ENCODE measurements at regions not wholly inside any gene's neighbourhood (a gene's known extent, or its start where the extent isn't known, plus 50 kb on each side); places are given as distances from the start of the nearest gene placed in this dataset.

GRCh38 chr22:48756146-48757111, 1071.2 kb downstream of the BRD1 start:
- Histone ChIP-seq H3K27me3 (ENCODE audit: insufficient read depth, poor library complexity, severe bottlenecking) (no peaks in the 10 kb centered on the region), H3K4me3 (replicated peaks; ENCODE audit: insufficient read depth, low read length) (no peak overlapping the region), H3K27ac (replicated peaks) (no peak overlapping the region)
- TF ChIP-seq POLR2AphosphoS5 (IDR thresholded peaks at IDR 0.05; ENCODE audit: low read depth) (no peak), REST (IDR thresholded peaks at IDR 0.05; ENCODE audit: insufficient replicate concordance, low read depth) (no peak), SPI1 (IDR thresholded peaks at IDR 0.05; ENCODE audit: borderline replicate concordance, low read depth) (no peak), CTCF (IDR thresholded peaks at IDR 0.05; ENCODE audit: insufficient read depth, low read length) (no peak)
- DNase-seq (ENCODE audit: low read depth in 1 of 2, low spot score in 1 of 2): no peak

- no peak for TF ChIP-seq SPI1 (IDR thresholded peaks at IDR 0.05; ENCODE audit: borderline replicate concordance, low read depth)
- TF ChIP-seq POLR2AphosphoS5 (IDR thresholded peaks at IDR 0.05; ENCODE audit: low read depth): no peak
- TF ChIP-seq GABPA (IDR thresholded peaks at IDR 0.05; ENCODE audit: low read depth): no peak
- no peak for TF ChIP-seq REST (IDR thresholded peaks at IDR 0.05; ENCODE audit: insufficient replicate concordance, low read depth)
- no peak for TF ChIP-seq CTCF (IDR thresholded peaks at IDR 0.05; ENCODE audit: insufficient read depth, low read length)
- Histone ChIP-seq H3K4me3 (replicated peaks; ENCODE audit: insufficient read depth, low read length) (no peak overlapping the region), H3K27ac (replicated peaks) (no peak overlapping the region), H3K27me3 (ENCODE audit: insufficient read depth, poor library complexity, severe bottlenecking) (no peaks in the 10 kb centered on the region)
- DNase-seq (ENCODE audit: low read depth in 1 of 2, low spot score in 1 of 2): no peak
These were observed 1072.4 kb downstream of the BRD1 start for GRCh38 chr22:48755059-48755949.

- Histone ChIP-seq H3K27me3 (ENCODE audit: insufficient read depth, poor library complexity, severe bottlenecking) (no peaks in the 10 kb centered on the region), H3K27ac (replicated peaks) (no peak overlapping the region), H3K4me3 (replicated peaks; ENCODE audit: insufficient read depth, low read length) (no peak overlapping the region)
- TF ChIP-seq REST (IDR thresholded peaks at IDR 0.05; ENCODE audit: insufficient replicate concordance, low read depth) (no peak), SPI1 (IDR thresholded peaks at IDR 0.05; ENCODE audit: borderline replicate concordance, low read depth) (no peak), POLR2AphosphoS5 (IDR thresholded peaks at IDR 0.05; ENCODE audit: low read depth) (no peak)
- DNase-seq (ENCODE audit: low read depth in 1 of 2, low spot score in 1 of 2): no peak
These were observed 1073.0 kb downstream of the BRD1 start for GRCh38 chr22:48754611-48755058.

Data from HL-60 (cell line).